ENCODE measurements at regions not wholly inside any gene's neighbourhood (a gene's known extent, or its start where the extent isn't known, plus 50 kb on each side); places are given as distances from the start of the nearest gene placed in this dataset.

DNA sequence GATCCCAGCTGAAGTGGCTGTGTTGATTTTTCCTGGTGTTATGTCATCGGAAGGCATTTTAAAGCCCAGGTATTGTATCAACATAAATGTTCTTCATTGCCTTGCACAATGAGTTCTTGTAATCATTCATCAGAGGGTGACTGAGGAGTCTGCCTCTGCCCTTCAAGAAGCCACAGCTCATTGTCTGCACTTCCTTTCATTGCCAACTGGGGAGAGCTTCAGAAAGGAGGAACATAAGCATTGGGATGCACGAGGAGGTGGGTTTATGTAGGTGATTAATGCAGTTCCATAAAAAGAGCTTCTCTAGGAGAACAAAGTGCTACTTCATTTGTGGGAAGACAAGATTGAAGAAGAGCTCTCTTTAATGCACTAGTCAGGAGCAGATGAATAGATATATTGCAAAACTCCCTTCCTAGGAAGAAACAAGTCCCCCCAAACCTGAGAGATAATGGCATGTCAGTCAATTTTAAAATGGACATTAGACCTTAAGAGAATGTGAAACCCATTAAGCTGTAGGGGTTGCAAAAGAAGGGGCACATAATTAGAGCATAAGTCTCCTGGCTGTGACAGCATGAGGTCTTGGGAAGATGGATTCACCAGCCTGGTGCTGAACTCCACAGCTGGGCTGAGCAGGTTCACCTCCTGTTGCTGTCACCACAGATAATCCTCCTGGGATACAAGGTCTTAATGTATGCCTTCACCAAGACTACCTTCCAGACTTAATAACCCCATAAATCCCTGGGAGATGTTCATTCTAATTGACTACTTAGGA, 124.6 kb downstream of the BACH1 start:
- Histone ChIP-seq H3K36me3 (ENCODE audit: control insufficient read depth in 2 of 2, insufficient read depth in 1 of 2, low read length in 2 of 2) (no peaks in the 10 kb centered on the region), H3K4me3 (ENCODE audit: low read depth, low read length) (no peak overlapping the region), H3K9me3 (ENCODE audit: control insufficient read depth, insufficient read depth, low read depth, low read length) (no peaks in the 10 kb centered on the region), H3K27ac (ENCODE audit: extremely low read depth, low read depth, low read length) (no peak overlapping the region), H3K4me1 (ENCODE audit: control insufficient read depth, insufficient read depth, low read length) (no peaks in the 10 kb centered on the region)
- POLR2A ChIA-PET, result no interaction called here
- CTCF ChIA-PET, result interaction anchor here (1.1 to 1.2 kb wide), 3 partner anchors 9 to 426 kb away, joined by 3 to 4 read pairs (median 4); no protein-coding TSS in a partner anchor
- TF ChIP-seq ZNF521 (tag by site-specific recombination; IDR thresholded peaks at IDR 0.05), result no peak

DNA sequence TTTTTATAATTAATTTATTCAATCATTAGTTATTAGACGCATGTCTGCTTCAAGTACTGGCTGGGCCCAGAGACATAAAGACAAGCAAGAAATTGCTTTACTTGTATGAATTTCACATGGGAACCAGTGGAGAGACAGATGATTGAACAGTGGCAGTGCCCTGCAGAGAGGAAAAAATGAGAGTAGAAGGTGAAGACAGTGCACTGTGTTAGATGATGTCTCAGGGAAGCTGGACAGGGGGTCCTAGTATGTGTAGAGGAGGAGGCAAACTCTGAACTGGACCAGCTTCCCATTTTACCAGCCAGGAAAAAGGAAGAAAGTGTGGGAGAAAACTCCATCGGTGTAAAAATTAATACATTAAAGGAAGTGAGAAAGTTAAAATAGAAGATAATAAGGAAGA, 126.0 kb downstream of the BACH1 start:
- TF ChIP-seq ZNF658 (tag by site-specific recombination; IDR thresholded peaks at IDR 0.05) (no peak), ZNF138 (tag by site-specific recombination; IDR thresholded peaks at IDR 0.05; ENCODE audit: borderline replicate concordance) (no peak), GLIS1 (tag by site-specific recombination; IDR thresholded peaks at IDR 0.05) (no peak), ZNF768 (tag by site-specific recombination; IDR thresholded peaks at IDR 0.05) (no peak), ZNF843 (tag by site-specific recombination; IDR thresholded peaks at IDR 0.05) (no peak), ZBTB20 (tag by site-specific recombination; IDR thresholded peaks at IDR 0.05) (no peak), ZNF16 (tag by site-specific recombination; IDR thresholded peaks at IDR 0.05; ENCODE audit: low read depth) (no peak)
- TF ChIP-seq, protein P1, sequence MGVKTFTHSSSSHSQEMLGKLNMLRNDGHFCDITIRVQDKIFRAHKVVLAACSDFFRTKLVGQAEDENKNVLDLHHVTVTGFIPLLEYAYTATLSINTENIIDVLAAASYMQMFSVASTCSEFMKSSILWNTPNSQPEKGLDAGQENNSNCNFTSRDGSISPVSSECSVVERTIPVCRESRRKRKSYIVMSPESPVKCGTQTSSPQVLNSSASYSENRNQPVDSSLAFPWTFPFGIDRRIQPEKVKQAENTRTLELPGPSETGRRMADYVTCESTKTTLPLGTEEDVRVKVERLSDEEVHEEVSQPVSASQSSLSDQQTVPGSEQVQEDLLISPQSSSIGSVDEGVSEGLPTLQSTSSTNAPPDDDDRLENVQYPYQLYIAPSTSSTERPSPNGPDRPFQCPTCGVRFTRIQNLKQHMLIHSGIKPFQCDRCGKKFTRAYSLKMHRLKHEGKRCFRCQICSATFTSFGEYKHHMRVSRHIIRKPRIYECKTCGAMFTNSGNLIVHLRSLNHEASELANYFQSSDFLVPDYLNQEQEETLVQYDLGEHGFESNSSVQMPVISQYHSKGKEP (tag by site-specific recombination; IDR thresholded peaks at IDR 0.05), result no peak
- TF ChIP-seq, protein P2, sequence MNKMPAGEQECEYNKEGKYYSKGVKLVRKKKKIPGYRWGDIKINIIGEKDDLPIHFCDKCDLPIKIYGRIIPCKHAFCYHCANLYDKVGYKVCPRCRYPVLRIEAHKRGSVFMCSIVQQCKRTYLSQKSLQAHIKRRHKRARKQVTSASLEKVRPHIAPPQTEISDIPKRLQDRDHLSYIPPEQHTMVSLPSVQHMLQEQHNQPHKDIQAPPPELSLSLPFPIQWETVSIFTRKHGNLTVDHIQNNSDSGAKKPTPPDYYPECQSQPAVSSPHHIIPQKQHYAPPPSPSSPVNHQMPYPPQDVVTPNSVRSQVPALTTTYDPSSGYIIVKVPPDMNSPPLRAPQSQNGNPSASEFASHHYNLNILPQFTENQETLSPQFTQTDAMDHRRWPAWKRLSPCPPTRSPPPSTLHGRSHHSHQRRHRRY (tag by site-specific recombination; IDR thresholded peaks at IDR 0.05), result no peak
- H3K27ac ChIP-seq (ENCODE audit: extremely low read depth, low read depth, low read length), result no peak overlapping the region
- CTCF ChIA-PET, result interaction anchor here (0.6 kb wide), 1 partner anchor 15 kb away, joined by 4 read pairs; no protein-coding TSS in a partner anchor
- H3K4me1 ChIP-seq (ENCODE audit: control insufficient read depth, insufficient read depth, low read length), result no peaks in the 10 kb centered on the region
- H3K4me3 ChIP-seq (ENCODE audit: low read depth, low read length), result no peak overlapping the region
- H3K36me3 ChIP-seq (ENCODE audit: control insufficient read depth in 2 of 2, insufficient read depth in 1 of 2, low read length in 2 of 2), result no peaks in the 10 kb centered on the region
- H3K9me3 ChIP-seq (ENCODE audit: control insufficient read depth, insufficient read depth, low read depth, low read length), result no peaks in the 10 kb centered on the region
- POLR2A ChIA-PET, result no interaction called here

GRCh38 chr21:29429218-29429617, 130.5 kb downstream of the BACH1 start:
- Histone ChIP-seq H3K9me3 (ENCODE audit: control insufficient read depth, insufficient read depth, low read depth, low read length) (no peaks in the 10 kb centered on the region), H3K27ac (ENCODE audit: extremely low read depth, low read depth, low read length) (no peak overlapping the region), H3K4me3 (ENCODE audit: low read depth, low read length) (no peak overlapping the region), H3K36me3 (ENCODE audit: control insufficient read depth in 2 of 2, insufficient read depth in 1 of 2, low read length in 2 of 2) (no peaks in the 10 kb centered on the region), H3K4me1 (ENCODE audit: control insufficient read depth, insufficient read depth, low read length) (0 out of 2 replicates have a peak, but pooled peaks cover 2% of the 10 kb centered on the region)
- ChIA-PET CTCF (no interaction called here), POLR2A (no interaction called here)
- TF ChIP-seq ZFP37 (tag by site-specific recombination; IDR thresholded peaks at IDR 0.05), result no peak
- TF ChIP-seq ZBTB20 (tag by site-specific recombination; IDR thresholded peaks at IDR 0.05), result peak; percentile 41; the same call in 1 of the 2 replicates

DNA sequence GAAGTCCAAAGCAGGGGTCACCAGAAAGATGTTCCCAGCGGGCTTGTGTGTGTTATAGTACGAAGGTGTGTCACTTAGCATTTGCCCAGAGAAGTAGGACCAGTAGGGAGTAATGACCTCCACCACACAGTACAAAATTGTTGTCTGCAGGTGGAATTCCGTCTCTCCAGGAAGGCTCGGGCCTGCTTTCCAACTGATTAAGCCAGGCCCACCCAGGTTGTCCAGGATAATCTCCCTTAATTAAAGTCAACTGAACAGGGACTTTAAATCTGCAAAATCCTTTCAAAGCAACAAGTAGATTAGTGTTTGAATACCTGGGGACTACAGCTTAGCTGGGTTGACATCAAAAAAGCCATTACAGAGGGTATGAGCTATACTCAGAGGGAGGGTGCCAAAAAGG, 131.3 kb downstream of the BACH1 start:
- H3K4me3 ChIP-seq (ENCODE audit: low read depth, low read length), result no peak overlapping the region
- H3K27ac ChIP-seq (ENCODE audit: extremely low read depth, low read depth, low read length), result no peak overlapping the region
- no peak for TF ChIP-seq ZNF324 (tag by site-specific recombination; IDR thresholded peaks at IDR 0.05)
- TF ChIP-seq ZNF621 (tag by site-specific recombination; IDR thresholded peaks at IDR 0.05), result no peak
- TF ChIP-seq ZNF10 (tag by site-specific recombination; IDR thresholded peaks at IDR 0.05), result peak; percentile 97
- TF ChIP-seq ZBTB1 (tag by site-specific recombination; IDR thresholded peaks at IDR 0.05), result no peak
- H3K4me1 ChIP-seq (ENCODE audit: control insufficient read depth, insufficient read depth, low read length), result 0 out of 2 replicates have a peak, but pooled peaks cover 2% of the 10 kb centered on the region
- no peaks in the 10 kb centered on the region for H3K36me3 ChIP-seq (ENCODE audit: control insufficient read depth in 2 of 2, insufficient read depth in 1 of 2, low read length in 2 of 2)
- ChIA-PET POLR2A (no interaction called here), CTCF (interaction anchor here (0.5 to 1.0 kb wide), 2 partner anchors 47 to 339 kb away, joined by 3 to 5 read pairs; no protein-coding TSS in a partner anchor)
- no peaks in the 10 kb centered on the region for H3K9me3 ChIP-seq (ENCODE audit: control insufficient read depth, insufficient read depth, low read depth, low read length)

All from HEK293 (cell line).